Gastroesophageal sphincter (tissue), 3 donors: ENCODE measurements at regions not wholly inside any gene's neighbourhood (a gene's known extent, or its start where the extent isn't known, plus 50 kb on each side); places are given as distances from the start of the nearest gene placed in this dataset.
"Not testable (repeated sequence)": the region's sequence is repeated elsewhere in the genome, so short reads cannot be mapped to it uniquely, and the experiment has no call there.

Experiments
- CTCF ChIP-seq, 4 experiments: fragments of 200-600 bp in 2 of 4; fragments of 450-650 bp in 2 of 4; sonication (generic) in 1 of 4; IDR thresholded peaks; one replicate each; pipeline ENCODE4 v1.5.1; 2017 to 2019; ENCODE audit warnings: antibody characterized with exemption in 4 of 4, mild to moderate bottlenecking in 2 of 4, moderate library complexity in 2 of 4
- EP300 ChIP-seq: sonication (generic); formaldehyde crosslinking; IDR thresholded peaks from one replicate; pipeline ENCODE4 v1.6.1; 2017; ENCODE audit warnings: antibody characterized with exemption, mild to moderate bottlenecking
- POLR2A ChIP-seq, 2 donors: fragments of 450-650 bp; IDR thresholded peaks; one replicate each; pipeline ENCODE4 v1.6.1; 2017; ENCODE audit warnings: antibody characterized with exemption in 2 of 2, mild to moderate bottlenecking in 2 of 2, moderate library complexity in 1 of 2
- POLR2AphosphoS5 ChIP-seq: sonication (generic); formaldehyde crosslinking; IDR thresholded peaks from one replicate; pipeline ENCODE4 v1.6.1; 2017; ENCODE audit warnings: antibody characterized with exemption

GRCh38 chr9:138206108-138206507 is 328.5 kb downstream of the CACNA1B start:
- TF ChIP-seq CTCF (IDR thresholded peaks at IDR 0.05); POLR2A (IDR thresholded peaks at IDR 0.05); POLR2AphosphoS5; EP300: not testable (repeated sequence)
